GM18511 (cell line): ENCODE measurements at regions not wholly inside any gene's neighbourhood (a gene's known extent, or its start where the extent isn't known, plus 50 kb on each side); places are given as distances from the start of the nearest gene placed in this dataset.
"Not testable (repeated sequence)": the region's sequence is repeated elsewhere in the genome, so short reads cannot be mapped to it uniquely, and the experiment has no call there.

Source experiments
- ATAC-seq: cut with Tn5 transposase; IDR thresholded peaks from one replicate; pipeline ENCODE4 v1.9.1; 2021; ENCODE audit warnings: mild to moderate bottlenecking, moderate library complexity; ENCODE audit not compliant: unreplicated experiment

DNA sequence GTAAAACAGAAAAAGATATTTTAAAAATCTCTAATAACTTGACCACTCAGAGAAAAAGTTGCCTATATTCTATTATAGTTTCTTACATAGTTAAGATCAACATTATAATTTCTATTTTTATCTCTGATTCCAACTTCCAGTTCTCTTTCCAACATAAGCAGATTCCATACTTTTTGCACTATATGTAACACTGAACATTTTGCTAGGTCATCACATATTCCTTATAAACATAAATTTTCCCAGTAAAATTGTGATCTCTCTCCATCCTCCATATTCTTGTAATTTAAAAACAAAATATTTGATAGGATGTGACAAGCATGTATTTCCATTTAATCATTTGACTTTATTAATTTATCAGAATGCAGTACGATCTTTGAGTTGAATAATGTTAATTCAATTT lies 170.4 kb upstream of the THSD7A start:
- no peak for ATAC-seq

- no peak for ATAC-seq
Observed at GRCh38 chr7:12004581-12004980, 172.6 kb upstream of the THSD7A start.

DNA sequence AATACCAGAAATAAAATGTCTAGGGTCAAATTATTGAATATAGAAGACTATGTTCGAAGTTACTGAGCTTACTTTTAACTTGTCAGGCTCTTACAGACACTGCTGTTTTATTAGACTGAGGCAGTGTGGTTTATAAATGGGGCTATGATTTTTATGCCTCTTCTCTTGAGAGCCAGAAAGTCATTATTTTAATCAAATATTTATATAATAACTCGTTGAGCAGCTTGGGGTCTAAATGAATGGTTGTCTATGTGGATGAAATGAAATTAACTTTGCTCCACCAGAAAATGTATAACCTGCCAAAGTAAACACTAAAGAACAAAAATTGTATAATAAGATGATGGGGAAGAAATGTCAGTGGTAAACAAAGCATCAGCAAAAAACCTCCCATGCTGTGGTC lies 175.6 kb upstream of the THSD7A start:
- ATAC-seq, result no peak

GRCh38 chr7:12013983-12014382 lies 182.0 kb upstream of the THSD7A start:
- no peak for ATAC-seq

DNA sequence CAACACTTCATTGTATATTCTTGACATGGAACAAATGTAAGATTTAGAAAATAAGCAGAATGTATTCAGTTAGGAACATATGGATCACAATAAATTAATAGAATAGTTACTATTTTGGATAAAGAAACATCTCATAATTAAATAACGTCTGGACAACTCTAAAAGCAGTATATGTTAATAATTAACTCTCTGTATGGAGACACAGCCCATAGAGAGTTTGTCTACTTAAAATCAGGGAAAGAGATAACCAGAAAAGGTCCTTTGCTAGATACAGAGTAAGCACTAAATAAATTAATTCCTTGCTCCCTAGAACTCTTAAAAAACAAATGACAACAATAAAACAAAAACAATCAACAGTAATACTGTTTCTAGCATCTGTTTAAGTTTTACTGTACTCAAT lies 184.4 kb upstream of the THSD7A start:
- ATAC-seq, result no peak

DNA sequence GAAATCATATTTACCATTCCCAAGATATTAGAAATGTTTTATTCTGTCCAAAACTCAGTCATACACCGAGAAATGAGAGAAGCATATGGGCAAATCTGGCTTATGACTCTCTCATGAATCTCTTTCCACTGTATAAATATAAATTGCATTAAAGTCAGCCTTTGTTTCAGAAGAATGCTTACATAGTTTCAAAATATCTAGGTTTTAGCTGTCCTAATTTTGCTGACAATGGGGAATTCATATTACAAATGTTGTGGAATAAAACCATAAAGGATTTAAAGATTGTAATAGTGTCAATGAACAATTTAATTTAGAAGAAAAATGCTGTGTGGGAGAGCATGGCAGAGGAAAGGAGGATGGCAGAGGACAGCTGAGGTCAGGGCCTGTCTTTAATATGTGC lies 185.0 kb upstream of the THSD7A start:
- ATAC-seq, result no peak

- not testable (repeated sequence) for ATAC-seq
Observed at GRCh38 chr7:12022011-12022410, 189.1 kb upstream of the TMEM106B start.

DNA sequence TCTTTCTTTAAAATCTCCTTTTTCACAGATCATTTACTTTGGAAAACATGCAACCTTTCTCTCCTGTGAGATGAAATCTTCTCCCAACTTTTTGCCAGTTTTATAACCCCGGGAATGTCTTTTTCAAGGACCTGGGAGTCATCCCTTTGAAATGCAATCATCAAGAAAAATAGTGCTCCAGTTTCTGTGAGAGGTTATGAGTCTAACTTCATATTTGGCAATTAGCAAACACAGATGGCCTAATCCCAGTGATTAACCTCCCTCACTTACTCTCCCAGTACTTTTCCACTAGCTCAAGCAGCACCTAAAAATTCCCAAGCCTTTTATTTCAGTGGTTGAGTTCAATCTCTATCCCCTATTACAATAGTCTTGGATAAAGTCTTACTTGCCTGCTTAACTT lies 185.8 kb upstream of the TMEM106B start:
- ATAC-seq, result no peak

GRCh38 chr7:12028508-12028907 lies 182.6 kb upstream of the TMEM106B start:
- ATAC-seq, result no peak

DNA sequence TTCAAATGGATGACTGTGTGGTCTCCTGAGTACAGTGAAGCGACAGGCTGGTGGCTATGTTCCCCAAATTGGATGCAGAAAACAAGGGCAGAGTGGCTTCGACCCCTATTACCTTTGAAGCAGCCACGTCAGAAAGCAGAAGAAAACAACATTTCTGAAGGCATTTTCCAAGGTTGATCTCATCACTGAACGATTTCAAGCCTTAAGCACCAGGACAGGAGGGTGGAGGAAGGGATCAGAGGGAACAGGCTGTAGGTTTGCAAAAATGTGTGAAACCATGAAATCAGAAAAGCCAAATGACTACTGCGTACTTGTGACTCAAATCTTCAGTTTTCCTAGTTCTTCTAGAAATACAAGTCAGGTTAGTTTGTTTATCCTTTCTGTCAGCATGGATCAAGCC lies 181.0 kb upstream of the TMEM106B start:
- ATAC-seq, result no peak

DNA sequence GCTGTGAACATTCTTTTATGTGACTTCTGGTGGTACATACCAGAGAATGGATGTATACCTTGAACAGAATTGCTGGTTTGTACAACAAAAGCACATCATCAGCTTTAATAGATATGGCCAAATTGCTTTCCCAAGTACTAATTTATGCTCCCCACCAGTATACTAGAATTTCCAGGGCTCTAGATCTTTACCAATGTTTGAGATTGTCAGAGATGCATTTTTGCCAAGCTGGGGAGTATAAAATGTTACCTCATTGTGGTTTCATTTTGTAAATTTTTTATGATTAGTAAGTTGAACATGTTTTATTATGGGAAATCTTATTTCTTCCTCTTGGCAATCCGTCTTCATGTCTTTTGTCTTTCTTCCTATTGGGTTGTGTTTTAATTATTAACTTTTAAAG lies 179.9 kb upstream of the TMEM106B start:
- no peak for ATAC-seq

GRCh38 chr7:12031638-12032037 lies 179.5 kb upstream of the TMEM106B start:
- no peak for ATAC-seq

DNA sequence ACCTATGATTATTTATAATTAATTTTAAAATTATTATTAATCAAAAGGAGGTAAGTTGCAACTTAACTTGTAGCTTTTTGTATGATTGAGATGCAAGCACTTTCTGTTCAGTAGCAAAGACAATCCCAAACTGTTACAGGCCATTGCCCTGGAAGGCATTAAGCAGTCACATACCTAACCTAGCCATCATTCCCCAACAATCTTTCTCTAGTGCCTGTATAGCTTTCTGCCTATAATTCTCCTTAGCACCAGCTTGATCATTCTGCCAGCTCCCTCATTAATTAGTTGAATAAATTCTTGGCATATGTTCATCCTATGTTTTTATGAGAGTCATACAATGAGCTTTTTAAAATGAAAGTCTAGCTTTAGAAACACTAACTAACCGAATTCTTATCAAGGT lies 178.9 kb upstream of the TMEM106B start:
- ATAC-seq, result no peak

DNA sequence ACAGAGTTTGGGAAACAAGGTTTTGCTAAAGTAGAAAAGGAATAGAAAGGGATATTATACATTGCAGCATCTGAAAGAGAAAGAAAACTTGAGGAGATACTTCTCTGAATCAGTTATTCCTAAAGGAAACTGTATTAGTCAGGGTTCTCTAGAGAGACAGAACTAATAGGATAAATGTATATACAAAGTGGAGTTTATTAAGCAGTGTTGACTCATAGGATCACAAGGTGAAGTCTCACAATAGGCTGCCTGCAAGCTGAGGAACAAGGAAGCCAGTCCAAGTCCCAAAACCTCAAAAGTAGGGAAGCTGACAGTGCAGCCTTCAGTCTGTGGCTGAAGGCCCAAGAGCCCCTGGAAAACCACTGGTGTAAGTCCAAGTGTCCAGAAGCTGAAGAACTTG lies 167.6 kb upstream of the TMEM106B start:
- not testable (repeated sequence) for ATAC-seq

DNA sequence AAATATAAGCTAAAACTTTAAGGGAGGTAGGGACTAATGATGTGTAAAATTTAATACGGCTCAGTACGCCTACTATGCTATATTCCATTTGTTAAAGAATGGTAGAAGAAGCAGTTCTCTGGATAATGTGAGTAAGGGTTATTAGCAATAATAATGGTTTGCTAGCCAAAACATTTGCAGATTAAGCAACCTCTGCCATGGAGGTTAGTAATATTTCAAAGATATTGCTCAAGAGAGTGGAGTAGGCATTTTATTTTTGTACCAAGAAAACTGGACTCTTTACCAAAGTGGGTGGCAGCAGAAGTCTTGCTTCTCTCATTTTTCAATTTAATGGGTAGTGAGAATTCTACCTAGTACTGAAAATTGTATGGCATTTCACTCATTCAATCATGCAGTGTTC lies 158.9 kb upstream of the TMEM106B start:
- ATAC-seq, result no peak

- no peak for ATAC-seq
Observed at GRCh38 chr7:12053561-12053960, 157.5 kb upstream of the TMEM106B start.

- no peak for ATAC-seq
Observed at GRCh38 chr7:12054830-12055229, 156.3 kb upstream of the TMEM106B start.

DNA sequence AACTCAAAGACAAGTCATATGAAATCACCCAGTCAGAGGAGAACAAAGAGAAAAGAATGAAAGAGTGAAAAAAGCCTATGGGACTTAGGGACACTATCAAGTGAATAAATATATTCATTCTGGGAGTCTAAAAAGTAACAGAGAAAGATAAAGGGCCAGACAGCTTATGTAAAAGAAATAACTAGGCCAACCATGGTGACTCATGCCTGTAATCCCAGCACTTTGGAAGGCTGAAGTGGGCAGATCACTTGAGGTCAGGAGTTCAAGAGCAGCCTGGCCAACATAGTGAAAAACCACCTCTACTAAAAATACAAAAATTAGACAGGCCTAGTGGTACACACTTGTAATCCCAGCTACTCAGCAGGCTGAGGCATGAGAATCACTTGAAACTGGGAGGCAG lies 154.7 kb upstream of the TMEM106B start:
- no peak for ATAC-seq

DNA sequence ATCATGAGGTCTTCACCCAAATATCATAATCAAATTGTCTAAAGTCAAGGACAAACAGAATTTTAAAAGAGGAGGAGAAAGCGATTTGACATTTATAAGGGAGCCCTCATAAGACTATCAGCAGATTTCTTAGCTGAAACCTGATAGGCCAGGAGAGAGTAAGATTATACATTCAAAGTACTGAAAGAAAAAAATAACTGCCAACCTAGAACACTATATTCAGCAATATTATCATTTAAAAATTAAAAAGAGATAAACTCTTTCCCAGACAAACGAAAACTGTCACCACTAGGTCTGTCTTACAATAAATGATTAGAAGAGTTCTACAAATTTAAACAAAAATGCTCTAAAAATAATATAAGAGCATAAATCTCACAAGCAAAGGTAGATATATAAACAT lies 154.1 kb upstream of the TMEM106B start:
- no peak for ATAC-seq

GRCh38 chr7:12062062-12062461 lies 149.0 kb upstream of the TMEM106B start:
- no peak for ATAC-seq

- no peak for ATAC-seq
Observed at GRCh38 chr7:12064586-12065127, 146.4 kb upstream of the TMEM106B start.

- no peak for ATAC-seq
Observed at GRCh38 chr7:12066004-12066403, 145.1 kb upstream of the TMEM106B start.

- ATAC-seq, result no peak
Observed at GRCh38 chr7:12066521-12066920, 144.6 kb upstream of the TMEM106B start.
